ENCODE measurements at regions not wholly inside any gene's neighbourhood (a gene's known extent, or its start where the extent isn't known, plus 50 kb on each side); places are given as distances from the start of the nearest gene placed in this dataset.
A peak's percentile ranks its signal among the peaks of the same experiment; 100 is the strongest.
"Not testable (repeated sequence)": the region's sequence is repeated elsewhere in the genome, so short reads cannot be mapped to it uniquely, and the experiment has no call there.

- DNase-seq (ENCODE audit: low read depth): no peak
- H3K4me3 ChIP-seq (ENCODE audit: control insufficient read depth, low read depth, low read length): no peak overlapping the region
Measured at GRCh38 chr16:63877401-63877800, 1244.5 kb downstream of the CDH11 start.

GRCh38 chr16:63876103-63876502 lies 1245.8 kb downstream of the CDH11 start:
- no peak overlapping the region for H3K4me3 ChIP-seq (ENCODE audit: control insufficient read depth, low read depth, low read length)
- TF ChIP-seq CTCF (conservative IDR thresholded peaks at IDR 0.05; ENCODE audit: control insufficient read depth, insufficient read depth, low read depth, low read length): no peak
- DNase-seq (ENCODE audit: low read depth): peak; percentile 31

More at GRCh38 chr16:63877401-63877800, 1244.5 kb downstream of the CDH11 start:
- no peak for TF ChIP-seq CTCF (conservative IDR thresholded peaks at IDR 0.05; ENCODE audit: control insufficient read depth, insufficient read depth, low read depth, low read length)

GRCh38 chr16:63860700-63861099 lies 1261.2 kb downstream of the CDH11 start:
- not testable (repeated sequence) for H3K4me3 ChIP-seq (ENCODE audit: control insufficient read depth, low read depth, low read length); DNase-seq (ENCODE audit: low read depth)

- no peak for TF ChIP-seq CTCF (conservative IDR thresholded peaks at IDR 0.05; ENCODE audit: control insufficient read depth, insufficient read depth, low read depth, low read length)
- H3K4me3 ChIP-seq (ENCODE audit: control insufficient read depth, low read depth, low read length): no peak overlapping the region
- no peak for DNase-seq (ENCODE audit: low read depth)
Measured at GRCh38 chr16:63856537-63856936, 1265.3 kb downstream of the CDH11 start.

- no peak overlapping the region for H3K4me3 ChIP-seq (ENCODE audit: control insufficient read depth, low read depth, low read length)
- TF ChIP-seq CTCF (conservative IDR thresholded peaks at IDR 0.05; ENCODE audit: control insufficient read depth, insufficient read depth, low read depth, low read length): no peak
- DNase-seq (ENCODE audit: low read depth): no peak
Measured at GRCh38 chr16:63850979-63851378, 1270.9 kb downstream of the CDH11 start.

- H3K4me3 ChIP-seq (ENCODE audit: control insufficient read depth, low read depth, low read length): no peak overlapping the region
- no peak for DNase-seq (ENCODE audit: low read depth)
- TF ChIP-seq CTCF (conservative IDR thresholded peaks at IDR 0.05; ENCODE audit: control insufficient read depth, insufficient read depth, low read depth, low read length): no peak
Measured at GRCh38 chr16:63841271-63841670, 1280.6 kb downstream of the CDH11 start.

- TF ChIP-seq CTCF (conservative IDR thresholded peaks at IDR 0.05; ENCODE audit: control insufficient read depth, insufficient read depth, low read depth, low read length): no peak
- no peak for DNase-seq (ENCODE audit: low read depth)
- H3K4me3 ChIP-seq (ENCODE audit: control insufficient read depth, low read depth, low read length): no peak overlapping the region
Measured at GRCh38 chr16:63830061-63830460, 1291.8 kb downstream of the CDH11 start.
